OCI-LY1 (cell line): ENCODE measurements at regions not wholly inside any gene's neighbourhood (a gene's known extent, or its start where the extent isn't known, plus 50 kb on each side); places are given as distances from the start of the nearest gene placed in this dataset.

Source experiments
- CTCF ChIP-seq: fragments of 200-600 bp; sonication (generic), shearing (Covaris generic); IDR thresholded peaks from 2 replicates; pipeline ENCODE4 v1.5.1; 2017; ENCODE audit warnings: mild to moderate bottlenecking, antibody characterized with exemption, low read length, moderate library complexity, mixed read lengths
- EZH2 ChIP-seq: fragments of 200-600 bp; sonication (generic), shearing (Covaris generic); IDR thresholded peaks from 2 replicates; pipeline ENCODE4 v1.8.0; 2017; ENCODE audit warnings: borderline replicate concordance, mixed run types, mild to moderate bottlenecking, antibody characterized with exemption, low read length, moderate library complexity, mixed read lengths

- TF ChIP-seq EZH2 (no peak), CTCF (no peak)
Observed at GRCh38 chr2:207291625-207292252, 126.0 kb upstream of the KLF7 start.
